GM23338 (cell line): ENCODE measurements at regions not wholly inside any gene's neighbourhood (a gene's known extent, or its start where the extent isn't known, plus 50 kb on each side); places are given as distances from the start of the nearest gene placed in this dataset.
A peak's percentile ranks its signal among the peaks of the same experiment; 100 is the strongest.

Experiments
- ATAC-seq: fragments of 200-7000 bp; cut with Tn5 transposase; 3 replicates; pipeline ENCODE4 v1.9.1; 2020
- DNase-seq: peaks from one replicate; pipeline ENCODE4 v3.0.0-alpha.2; 2015; ENCODE audit warnings: low spot score
- H2AFZ ChIP-seq: fragments of 200-600 bp; sonication (generic); 2 replicates; pipeline ENCODE4 v1.8.0; 2016; ENCODE audit warnings: antibody characterized with exemption, mild to moderate bottlenecking, moderate library complexity
- H3F3A ChIP-seq: fragments of 200-600 bp; sonication (generic); replicated peaks from 2 replicates; pipeline ENCODE4 v1.8.0; 2017; ENCODE audit warnings: antibody characterized with exemption, mixed run types, low read depth
- H3K27ac ChIP-seq: fragments of 200-600 bp; sonication (generic); 2 replicates; pipeline ENCODE4 v1.6.1; 2016; ENCODE audit warnings: low read depth
- H3K27me3 ChIP-seq: fragments of 200-600 bp; sonication (generic); 2 replicates; pipeline ENCODE4 v1.8.0; 2016; ENCODE audit warnings: mild to moderate bottlenecking, mixed run types, moderate library complexity; ENCODE audit not compliant: insufficient read depth
- H3K36me3 ChIP-seq: fragments of 200-600 bp; sonication (generic); 2 replicates; pipeline ENCODE4 v1.8.0; 2016; ENCODE audit warnings: mild to moderate bottlenecking; ENCODE audit not compliant: insufficient read depth
- H3K4me1 ChIP-seq: fragments of 200-600 bp; sonication (generic); 2 replicates; pipeline ENCODE4 v1.8.0; 2016; ENCODE audit warnings: mild to moderate bottlenecking, moderate library complexity; ENCODE audit not compliant: insufficient read depth
- H3K4me2 ChIP-seq: fragments of 200-600 bp; sonication (generic); 2 replicates; pipeline ENCODE4 v1.7.1; 2017; ENCODE audit warnings: mixed run types
- H3K4me3 ChIP-seq: fragments of 200-600 bp; sonication (generic); 2 replicates; pipeline ENCODE4 v1.6.1; 2016; ENCODE audit warnings: mixed run types
- H3K79me2 ChIP-seq: fragments of 200-600 bp; sonication (generic); replicated peaks from 2 replicates; pipeline ENCODE4 v1.8.0; 2017; ENCODE audit warnings: mild to moderate bottlenecking; ENCODE audit not compliant: insufficient read depth
- H3K9me2 ChIP-seq: fragments of 200-600 bp; sonication (generic); 2 replicates; pipeline ENCODE4 v1.8.0; 2017; ENCODE audit not compliant: insufficient read depth
- H4K20me1 ChIP-seq: fragments of 200-600 bp; sonication (generic); replicated peaks from 2 replicates; pipeline ENCODE4 v1.8.0; 2017; ENCODE audit warnings: mild to moderate bottlenecking; ENCODE audit not compliant: insufficient read depth
- H3K27ac Mint-ChIP-seq: 2 replicates; pipeline ENCODE4 v1.8.0; 2020; ENCODE audit warnings: inconsistent platforms, mild to moderate bottlenecking, moderate library complexity, mixed read lengths
- H3K27me3 Mint-ChIP-seq: 3 replicates; pipeline ENCODE4 v1.8.0; 2022; ENCODE audit warnings: low read depth, mild to moderate bottlenecking, moderate library complexity, mixed read lengths, inconsistent platforms; ENCODE audit not compliant: insufficient read depth, poor library complexity
- H3K36me3 Mint-ChIP-seq: 3 replicates; pipeline ENCODE4 v1.8.0; 2021; ENCODE audit warnings: low read depth, mild to moderate bottlenecking, inconsistent platforms, moderate library complexity, mixed read lengths
- H3K4me1 Mint-ChIP-seq: 3 replicates; pipeline ENCODE4 v1.8.0; 2020; ENCODE audit warnings: mild to moderate bottlenecking, inconsistent platforms, mixed read lengths
- H3K4me3 Mint-ChIP-seq: 3 replicates; pipeline ENCODE4 v1.8.0; 2021; ENCODE audit warnings: moderate library complexity, mild to moderate bottlenecking, inconsistent platforms, mixed read lengths
- H3K9me3 Mint-ChIP-seq: 3 replicates; pipeline ENCODE4 v1.8.0; 2020; ENCODE audit warnings: moderate library complexity, mild to moderate bottlenecking, inconsistent platforms, mixed read lengths
- CREB1 ChIP-seq: fragments of 250-450 bp; sonication (Bioruptor Pico); IDR thresholded peaks from 2 replicates; pipeline ENCODE4 v1.5.0; 2020; ENCODE audit warnings: low read depth, mild to moderate bottlenecking, moderate library complexity
- EZH2 ChIP-seq: fragments of 200-600 bp; sonication (generic); IDR thresholded peaks from one replicate; pipeline ENCODE4 v1.8.0; 2017; ENCODE audit warnings: antibody characterized with exemption, mild to moderate bottlenecking, low read depth; ENCODE audit not compliant: unreplicated experiment
- POLR2AphosphoS5 ChIP-seq: IDR thresholded peaks from 2 replicates; pipeline ENCODE4 v1.6.1; 2016; ENCODE audit warnings: antibody characterized with exemption, low read depth
- ZNF114 ChIP-seq: fragments of 250-450 bp; sonication (Bioruptor Pico); IDR thresholded peaks from 2 replicates; pipeline ENCODE4 v1.5.0; 2020; ENCODE audit warnings: mild to moderate bottlenecking, moderate library complexity
- TF ChIP-seq, protein P1 (sequence below): fragments of 250-450 bp; sonication (Bioruptor Pico); IDR thresholded peaks from 2 replicates; pipeline ENCODE4 v1.5.0; 2020; ENCODE audit warnings: mild to moderate bottlenecking, moderate library complexity
- TF ChIP-seq, protein P2 (sequence below): IDR thresholded peaks from 2 replicates; pipeline ENCODE4 v1.6.1; 2016; ENCODE audit warnings: antibody characterized with exemption
- TF ChIP-seq, protein P3 (sequence below), 2 experiments: fragments of 200-600 bp in 1 of 2; sonication (generic) in 1 of 2; conservative IDR thresholded peaks; 2 replicates each; pipeline versions ENCODE4 v1.5.1 to v1.6.1; 2016 to 2017; ENCODE audit warnings: antibody characterized with exemption in 2 of 2, low read depth in 2 of 2, mild to moderate bottlenecking in 2 of 2, moderate library complexity in 1 of 2

- Histone ChIP-seq H3K4me2 (no peak overlapping the region), H3K27me3 (no peaks in the 10 kb centered on the region), H3K36me3 (no peaks in the 10 kb centered on the region), H3K9me2 (no peaks in the 10 kb centered on the region; the same call in 1 of the 2 replicates), H3K27ac (no peak overlapping the region), H3K79me2 (no peaks in the 10 kb centered on the region), H3F3A (no peaks in the 10 kb centered on the region), H3K4me1 (no peaks in the 10 kb centered on the region), H3K4me3 (no peak overlapping the region), H2AFZ (peak overlapping the region; percentile 3; the same call in 1 of the 2 replicates), H4K20me1 (no peaks in the 10 kb centered on the region)
- no peak for DNase-seq
- no peak for ATAC-seq
- TF ChIP-seq POLR2AphosphoS5 (no peak), EZH2 (no peak)
- TF ChIP-seq, protein P1, sequence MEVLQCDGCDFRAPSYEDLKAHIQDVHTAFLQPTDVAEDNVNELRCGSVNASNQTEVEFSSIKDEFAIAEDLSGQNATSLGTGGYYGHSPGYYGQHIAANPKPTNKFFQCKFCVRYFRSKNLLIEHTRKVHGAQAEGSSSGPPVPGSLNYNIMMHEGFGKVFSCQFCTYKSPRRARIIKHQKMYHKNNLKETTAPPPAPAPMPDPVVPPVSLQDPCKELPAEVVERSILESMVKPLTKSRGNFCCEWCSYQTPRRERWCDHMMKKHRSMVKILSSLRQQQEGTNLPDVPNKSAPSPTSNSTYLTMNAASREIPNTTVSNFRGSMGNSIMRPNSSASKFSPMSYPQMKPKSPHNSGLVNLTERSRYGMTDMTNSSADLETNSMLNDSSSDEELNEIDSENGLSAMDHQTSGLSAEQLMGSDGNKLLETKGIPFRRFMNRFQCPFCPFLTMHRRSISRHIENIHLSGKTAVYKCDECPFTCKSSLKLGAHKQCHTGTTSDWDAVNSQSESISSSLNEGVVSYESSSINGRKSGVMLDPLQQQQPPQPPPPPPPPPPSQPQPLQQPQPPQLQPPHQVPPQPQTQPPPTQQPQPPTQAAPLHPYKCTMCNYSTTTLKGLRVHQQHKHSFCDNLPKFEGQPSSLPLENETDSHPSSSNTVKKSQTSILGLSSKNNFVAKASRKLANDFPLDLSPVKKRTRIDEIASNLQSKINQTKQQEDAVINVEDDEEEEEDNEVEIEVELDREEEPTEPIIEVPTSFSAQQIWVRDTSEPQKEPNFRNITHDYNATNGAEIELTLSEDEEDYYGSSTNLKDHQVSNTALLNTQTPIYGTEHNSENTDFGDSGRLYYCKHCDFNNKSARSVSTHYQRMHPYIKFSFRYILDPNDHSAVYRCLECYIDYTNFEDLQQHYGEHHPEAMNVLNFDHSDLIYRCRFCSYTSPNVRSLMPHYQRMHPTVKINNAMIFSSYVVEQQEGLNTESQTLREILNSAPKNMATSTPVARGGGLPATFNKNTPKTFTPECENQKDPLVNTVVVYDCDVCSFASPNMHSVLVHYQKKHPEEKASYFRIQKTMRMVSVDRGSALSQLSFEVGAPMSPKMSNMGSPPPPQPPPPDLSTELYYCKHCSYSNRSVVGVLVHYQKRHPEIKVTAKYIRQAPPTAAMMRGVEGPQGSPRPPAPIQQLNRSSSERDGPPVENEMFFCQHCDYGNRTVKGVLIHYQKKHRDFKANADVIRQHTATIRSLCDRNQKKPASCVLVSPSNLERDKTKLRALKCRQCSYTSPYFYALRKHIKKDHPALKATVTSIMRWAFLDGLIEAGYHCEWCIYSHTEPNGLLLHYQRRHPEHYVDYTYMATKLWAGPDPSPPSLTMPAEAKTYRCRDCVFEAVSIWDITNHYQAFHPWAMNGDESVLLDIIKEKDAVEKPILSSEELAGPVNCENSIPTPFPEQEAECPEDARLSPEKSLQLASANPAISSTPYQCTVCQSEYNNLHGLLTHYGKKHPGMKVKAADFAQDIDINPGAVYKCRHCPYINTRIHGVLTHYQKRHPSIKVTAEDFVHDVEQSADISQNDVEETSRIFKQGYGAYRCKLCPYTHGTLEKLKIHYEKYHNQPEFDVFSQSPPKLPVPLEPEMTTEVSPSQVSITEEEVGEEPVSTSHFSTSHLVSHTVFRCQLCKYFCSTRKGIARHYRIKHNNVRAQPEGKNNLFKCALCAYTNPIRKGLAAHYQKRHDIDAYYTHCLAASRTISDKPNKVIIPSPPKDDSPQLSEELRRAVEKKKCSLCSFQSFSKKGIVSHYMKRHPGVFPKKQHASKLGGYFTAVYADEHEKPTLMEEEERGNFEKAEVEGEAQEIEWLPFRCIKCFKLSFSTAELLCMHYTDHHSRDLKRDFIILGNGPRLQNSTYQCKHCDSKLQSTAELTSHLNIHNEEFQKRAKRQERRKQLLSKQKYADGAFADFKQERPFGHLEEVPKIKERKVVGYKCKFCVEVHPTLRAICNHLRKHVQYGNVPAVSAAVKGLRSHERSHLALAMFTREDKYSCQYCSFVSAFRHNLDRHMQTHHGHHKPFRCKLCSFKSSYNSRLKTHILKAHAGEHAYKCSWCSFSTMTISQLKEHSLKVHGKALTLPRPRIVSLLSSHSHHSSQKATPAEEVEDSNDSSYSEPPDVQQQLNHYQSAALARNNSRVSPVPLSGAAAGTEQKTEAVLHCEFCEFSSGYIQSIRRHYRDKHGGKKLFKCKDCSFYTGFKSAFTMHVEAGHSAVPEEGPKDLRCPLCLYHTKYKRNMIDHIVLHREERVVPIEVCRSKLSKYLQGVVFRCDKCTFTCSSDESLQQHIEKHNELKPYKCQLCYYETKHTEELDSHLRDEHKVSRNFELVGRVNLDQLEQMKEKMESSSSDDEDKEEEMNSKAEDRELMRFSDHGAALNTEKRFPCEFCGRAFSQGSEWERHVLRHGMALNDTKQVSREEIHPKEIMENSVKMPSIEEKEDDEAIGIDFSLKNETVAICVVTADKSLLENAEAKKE: no peak
- TF ChIP-seq, protein P2, sequence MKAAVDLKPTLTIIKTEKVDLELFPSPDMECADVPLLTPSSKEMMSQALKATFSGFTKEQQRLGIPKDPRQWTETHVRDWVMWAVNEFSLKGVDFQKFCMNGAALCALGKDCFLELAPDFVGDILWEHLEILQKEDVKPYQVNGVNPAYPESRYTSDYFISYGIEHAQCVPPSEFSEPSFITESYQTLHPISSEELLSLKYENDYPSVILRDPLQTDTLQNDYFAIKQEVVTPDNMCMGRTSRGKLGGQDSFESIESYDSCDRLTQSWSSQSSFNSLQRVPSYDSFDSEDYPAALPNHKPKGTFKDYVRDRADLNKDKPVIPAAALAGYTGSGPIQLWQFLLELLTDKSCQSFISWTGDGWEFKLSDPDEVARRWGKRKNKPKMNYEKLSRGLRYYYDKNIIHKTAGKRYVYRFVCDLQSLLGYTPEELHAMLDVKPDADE: no peak
- no peak overlapping the region for H3K27ac Mint-ChIP-seq
- no peaks in the 10 kb centered on the region for H3K27me3 Mint-ChIP-seq
- no peaks in the 10 kb centered on the region for H3K9me3 Mint-ChIP-seq
- H3K4me1 Mint-ChIP-seq: no peaks in the 10 kb centered on the region
- no peaks in the 10 kb centered on the region for H3K36me3 Mint-ChIP-seq
- H3K4me3 Mint-ChIP-seq: no peak overlapping the region
Measured at GRCh38 chr4:22021106-22021505, 72.5 kb upstream of the KCNIP4 start.

DNA sequence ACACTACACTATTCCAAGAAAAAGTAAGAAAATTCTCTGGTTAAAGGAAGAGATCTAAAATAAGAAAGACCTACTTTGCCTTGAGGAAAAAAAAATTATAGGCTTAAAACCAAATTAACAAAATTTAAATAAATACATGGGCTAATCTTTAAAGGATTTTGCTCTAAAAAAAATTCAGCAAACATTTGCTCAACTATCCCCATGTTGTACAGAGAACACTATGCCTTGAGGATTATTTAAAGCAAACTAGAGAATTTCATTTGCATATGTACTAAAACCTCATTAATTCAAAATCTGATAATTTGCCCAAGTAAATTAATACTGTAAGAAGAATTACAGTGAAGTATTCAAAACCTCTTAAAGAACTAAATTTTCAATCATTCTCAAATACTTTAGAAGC lies 71.6 kb upstream of the KCNIP4 start:
- no peak overlapping the region for H3K4me3 ChIP-seq
- no peaks in the 10 kb centered on the region for H3K79me2 ChIP-seq
- no peak for DNase-seq
- Mint-ChIP-seq H3K27ac (no peak overlapping the region), H3K4me1 (no peaks in the 10 kb centered on the region), H3K4me3 (no peak overlapping the region), H3K9me3 (no peaks in the 10 kb centered on the region), H3K36me3 (no peaks in the 10 kb centered on the region), H3K27me3 (no peaks in the 10 kb centered on the region)
- TF ChIP-seq POLR2AphosphoS5 (no peak), CREB1 (no peak), ZNF114 (no peak)
- TF ChIP-seq, protein P2: no peak
- TF ChIP-seq, protein P3, sequence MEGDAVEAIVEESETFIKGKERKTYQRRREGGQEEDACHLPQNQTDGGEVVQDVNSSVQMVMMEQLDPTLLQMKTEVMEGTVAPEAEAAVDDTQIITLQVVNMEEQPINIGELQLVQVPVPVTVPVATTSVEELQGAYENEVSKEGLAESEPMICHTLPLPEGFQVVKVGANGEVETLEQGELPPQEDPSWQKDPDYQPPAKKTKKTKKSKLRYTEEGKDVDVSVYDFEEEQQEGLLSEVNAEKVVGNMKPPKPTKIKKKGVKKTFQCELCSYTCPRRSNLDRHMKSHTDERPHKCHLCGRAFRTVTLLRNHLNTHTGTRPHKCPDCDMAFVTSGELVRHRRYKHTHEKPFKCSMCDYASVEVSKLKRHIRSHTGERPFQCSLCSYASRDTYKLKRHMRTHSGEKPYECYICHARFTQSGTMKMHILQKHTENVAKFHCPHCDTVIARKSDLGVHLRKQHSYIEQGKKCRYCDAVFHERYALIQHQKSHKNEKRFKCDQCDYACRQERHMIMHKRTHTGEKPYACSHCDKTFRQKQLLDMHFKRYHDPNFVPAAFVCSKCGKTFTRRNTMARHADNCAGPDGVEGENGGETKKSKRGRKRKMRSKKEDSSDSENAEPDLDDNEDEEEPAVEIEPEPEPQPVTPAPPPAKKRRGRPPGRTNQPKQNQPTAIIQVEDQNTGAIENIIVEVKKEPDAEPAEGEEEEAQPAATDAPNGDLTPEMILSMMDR (conservative IDR thresholded peaks at IDR 0.05; ENCODE audit: low read depth in 2 of 2): no peak
- H3K27me3 ChIP-seq: no peaks in the 10 kb centered on the region
- H3K27ac ChIP-seq: no peak overlapping the region
- no peaks in the 10 kb centered on the region for H3K4me1 ChIP-seq
- no peak for ATAC-seq
- no peaks in the 10 kb centered on the region for H4K20me1 ChIP-seq
- no peak overlapping the region for H2AFZ ChIP-seq
- H3F3A ChIP-seq: no peaks in the 10 kb centered on the region
- H3K4me2 ChIP-seq: no peak overlapping the region
- no peaks in the 10 kb centered on the region; the same call in 1 of the 2 replicates for H3K9me2 ChIP-seq
- H3K36me3 ChIP-seq: no peaks in the 10 kb centered on the region
